K562 (cell line): ENCODE measurements at regions not wholly inside any gene's neighbourhood (a gene's known extent, or its start where the extent isn't known, plus 50 kb on each side); places are given as distances from the start of the nearest gene placed in this dataset.

Source experiments
- ATAC-seq: fragments of 200-7000 bp; cut with Tn5 transposase; 3 replicates; pipeline ENCODE4 v1.9.1; 2020; ENCODE audit warnings: moderate library complexity
- BruUV-seq: library from RNA; stranded (reverse); fragments of 400-500 nt; replicated peaks from 2 replicates; lab custom pipeline; 2021; lab: Mats Ljungman, UMichigan
- CTCF ChIA-PET: fragments of 300-600 bp; formaldehyde crosslinking; extraction: SDS; loops from one replicate; lab custom pipeline; 2021; ENCODE audit warnings: low intra/inter-chr PET ratio; lab: Yijun Ruan, JAX
- POLR2A ChIA-PET: fragments of 300-600, 350-650 bp; sonication (Branson Sonifier 250); formaldehyde crosslinking; extraction: SDS; loops from one replicate; lab custom pipeline; 2021; ENCODE audit warnings: antibody characterized with exemption, inconsistent platforms; lab: Yijun Ruan, JAX
- DNase-seq, 4 experiments: peaks; one replicate each; pipeline versions ENCODE4 v3.0.0 to v3.0.0-alpha.2; 2011 to 2018; ENCODE audit warnings: low spot score in 3 of 4, mixed read lengths in 3 of 4; ENCODE audit errors: extremely low read depth in 1 of 4
- FAIRE-seq: peaks from 2 replicates; lab custom pipeline; 2011; peaks lifted over from hg19 to GRCh38; lab: Jason Lieb, UNC
- H2AFZ ChIP-seq: 2 replicates; pipeline ENCODE4 v1.6.0; 2011; ENCODE audit warnings: low read depth, low read length, control low read depth, inconsistent platforms
- H3K27ac ChIP-seq: fragments of 200-600 bp; 3 replicates; pipeline ENCODE4 v1.8.0; 2011; ENCODE audit warnings: low read depth, mild to moderate bottlenecking, control low read depth, inconsistent platforms, low read length, moderate library complexity, mixed read lengths; ENCODE audit errors: extremely low read depth
- H3K27me3 ChIP-seq, 2 experiments: fragments of 300-600 bp in 1 of 2; 2 replicates in 1 of 2; 3 replicates in 1 of 2; pipeline versions ENCODE4 v1.6.0 to v1.8.0; 2011; ENCODE audit warnings: inconsistent platforms in 2 of 2, low read length in 2 of 2, mild to moderate bottlenecking in 1 of 2, mixed read lengths in 1 of 2, moderate library complexity in 1 of 2; ENCODE audit not compliant: control insufficient read depth in 2 of 2, insufficient read depth in 2 of 2
- H3K36me3 ChIP-seq: fragments of 300-600 bp; 3 replicates; pipeline ENCODE4 v1.8.0; 2011; ENCODE audit warnings: mild to moderate bottlenecking, low read length, inconsistent platforms; ENCODE audit not compliant: control insufficient read depth, insufficient read depth
- H3K4me1 ChIP-seq, 2 experiments: fragments of 200-600 bp in 1 of 2; replicated peaks in 1 of 2; 2 replicates in 1 of 2; 3 replicates in 1 of 2; pipeline versions ENCODE4 v1.5.1 to v1.8.0; 2011; ENCODE audit warnings: inconsistent platforms in 2 of 2, low read length in 2 of 2, mild to moderate bottlenecking in 1 of 2, mixed read lengths in 1 of 2, moderate library complexity in 1 of 2; ENCODE audit not compliant: control insufficient read depth in 2 of 2, insufficient read depth in 2 of 2
- H3K4me2 ChIP-seq: 2 replicates; pipeline ENCODE4 v1.6.1; 2011; ENCODE audit warnings: low read length, control low read depth, inconsistent platforms, mixed read lengths; ENCODE audit not compliant: insufficient read depth
- H3K4me3 ChIP-seq: fragments of 200-600 bp; sonication (generic), shearing (Covaris generic); 2 replicates; pipeline ENCODE4 v1.5.1; 2016; ENCODE audit warnings: control low read depth, inconsistent platforms
- H3K79me2 ChIP-seq: fragments of 200-600 bp; 3 replicates; pipeline ENCODE4 v1.8.0; 2011; ENCODE audit warnings: low read length, inconsistent platforms; ENCODE audit not compliant: control insufficient read depth, insufficient read depth
- H3K9ac ChIP-seq, 2 experiments: 2 replicates each; pipeline versions ENCODE4 v1.6.0 to v1.6.1; 2011; ENCODE audit warnings: low read depth in 2 of 2, low read length in 2 of 2, control low read depth in 1 of 2, inconsistent platforms in 1 of 2, mild to moderate bottlenecking in 1 of 2, mixed read lengths in 1 of 2; ENCODE audit not compliant: insufficient read depth in 1 of 2
- H3K9me1 ChIP-seq: one replicate; pipeline ENCODE4 v1.6.0; 2011; ENCODE audit warnings: inconsistent platforms, mild to moderate bottlenecking, low read length, moderate library complexity; ENCODE audit not compliant: control insufficient read depth, insufficient read depth
- H3K9me3 ChIP-seq: replicated peaks from 2 replicates; pipeline ENCODE4 v1.5.1; 2011; ENCODE audit warnings: low read depth, low read length, inconsistent platforms; ENCODE audit not compliant: control insufficient read depth, insufficient read depth
- H4K20me1 ChIP-seq: replicated peaks from 2 replicates; pipeline ENCODE4 v1.6.1; 2011; ENCODE audit warnings: low read length, inconsistent platforms, mixed read lengths; ENCODE audit not compliant: control insufficient read depth, insufficient read depth
- BRCA1 ChIP-seq, 2 experiments: fragments of 450-650 bp in 1 of 2; sonication (generic) in 1 of 2; formaldehyde crosslinking in 1 of 2; IDR thresholded peaks; 2 replicates each; pipeline versions ENCODE4 v1.5.0 to v1.6.1; 2017 to 2020; ENCODE audit warnings: mild to moderate bottlenecking in 1 of 2, missing genetic modification reagents in 1 of 2
- CAMTA2 ChIP-seq: fragments of 250-450 bp; sonication (Bioruptor Pico); conservative IDR thresholded peaks from 2 replicates; pipeline ENCODE4 v1.5.1; 2022
- CCNT2 ChIP-seq: IDR thresholded peaks from 2 replicates; pipeline ENCODE4 v1.6.1; 2011; ENCODE audit warnings: borderline replicate concordance, low read depth, mild to moderate bottlenecking, moderate library complexity, mixed read lengths, low read length; ENCODE audit not compliant: insufficient read length; ENCODE audit errors: extremely low read depth
- ESRRA ChIP-seq: fragments of 450-650 bp; IDR thresholded peaks from 2 replicates; pipeline ENCODE4 v1.6.1; 2014; ENCODE audit warnings: low read depth, mild to moderate bottlenecking, moderate library complexity, borderline replicate concordance
- FUS ChIP-seq: fragments of 200-400 bp; formaldehyde crosslinking; optimal IDR thresholded peaks from 2 replicates; pipeline ENCODE3; 2017; ENCODE audit warnings: low read depth, low read length
- HDAC3 ChIP-seq: fragments of 450-650 bp; IDR thresholded peaks from 2 replicates; pipeline ENCODE4 v1.6.1; 2018; ENCODE audit warnings: borderline replicate concordance, mild to moderate bottlenecking, moderate library complexity; ENCODE audit not compliant: partially characterized antibody
- ILK ChIP-seq: fragments of 450-650 bp; IDR thresholded peaks from 2 replicates; pipeline ENCODE4 v1.6.1; 2016; ENCODE audit warnings: missing genetic modification characterization, low read depth, mild to moderate bottlenecking, missing compliant biosample characterization, moderate library complexity, borderline replicate concordance
- MAFF ChIP-seq: IDR thresholded peaks from 2 replicates; pipeline ENCODE4 v1.6.1; 2012; ENCODE audit warnings: low read length, improper control_type of control experiment
- POLR2AphosphoS2 ChIP-seq: IDR thresholded peaks from 2 replicates; pipeline ENCODE4 v1.6.1; 2012; ENCODE audit warnings: low read length, improper control_type of control experiment
- RBM17 ChIP-seq: fragments of 200-400 bp; formaldehyde crosslinking; IDR thresholded peaks from 2 replicates; pipeline ENCODE4 v1.6.1; 2017; ENCODE audit warnings: low read depth, mild to moderate bottlenecking, low read length, borderline replicate concordance
- SREBF2 ChIP-seq: sonication (generic); formaldehyde crosslinking; IDR thresholded peaks from 2 replicates; pipeline ENCODE4 v1.4.0; 2020; ENCODE audit warnings: mild to moderate bottlenecking, missing genetic modification reagents
- TRIM28 ChIP-seq: fragments of 450-650 bp; IDR thresholded peaks from 2 replicates; pipeline ENCODE4 v1.6.1; 2017
- XRCC4 ChIP-seq: IDR thresholded peaks from one replicate; pipeline ENCODE4 v1.6.1; 2011; ENCODE audit not compliant: insufficient read depth, insufficient read length; ENCODE audit errors: extremely low read depth
- ZBTB34 ChIP-seq: fragments of 250-450 bp; sonication (Bioruptor Pico); IDR thresholded peaks from 2 replicates; pipeline ENCODE4 v1.8.0; 2021; ENCODE audit warnings: mild to moderate bottlenecking, moderate library complexity
- ZNF3 ChIP-seq: fragments of 250-450 bp; sonication (Bioruptor Pico); IDR thresholded peaks from 2 replicates; pipeline ENCODE4 v1.5.0; 2021; ENCODE audit warnings: mild to moderate bottlenecking, moderate library complexity
- ZNF316 ChIP-seq: fragments of 450-650 bp; IDR thresholded peaks from 2 replicates; pipeline ENCODE4 v1.6.1; 2016
- ZNF445 ChIP-seq: fragments of 250-450 bp; sonication (Bioruptor Pico); IDR thresholded peaks from 2 replicates; pipeline ENCODE4 v1.4.0; 2020; ENCODE audit warnings: low read depth, mild to moderate bottlenecking, moderate library complexity
- ZNF699 ChIP-seq: fragments of 250-450 bp; sonication (Bioruptor Pico); IDR thresholded peaks from 2 replicates; pipeline ENCODE4 v1.8.0; 2021; ENCODE audit warnings: mild to moderate bottlenecking, moderate library complexity; ENCODE audit not compliant: insufficient replicate concordance
- in situ Hi-C: fragments of 300-500 bp; cut with MboI; formaldehyde crosslinking; loops from 4 replicates; pipeline ENCODE4 v1.15.0; 2018; ENCODE audit warnings: inconsistent platforms, mixed read lengths
- intact Hi-C: fragments of 100-400 bp; cut with micrococcal nuclease; formaldehyde crosslinking; loops from 2 replicates; pipeline ENCODE4 v1.14.2; 2022
- TF ChIP-seq, protein P1 (sequence below): fragments of 450-650 bp; IDR thresholded peaks from 2 replicates; pipeline ENCODE4 v1.6.1; 2014; ENCODE audit warnings: low read depth, mild to moderate bottlenecking, moderate library complexity, borderline replicate concordance
- TF ChIP-seq, protein P2 (sequence below): fragments of 450-650 bp; formaldehyde crosslinking; IDR thresholded peaks from 2 replicates; pipeline ENCODE4 v1.4.0; 2020; ENCODE audit warnings: mild to moderate bottlenecking

- TF ChIP-seq FUS (no peak), ZNF3 (CRISPR knock-in tag) (no peak), POLR2AphosphoS2 (no peak), ESRRA (no peak), SREBF2 (CRISPR knock-in tag) (no peak), ILK (tag) (no peak)
- TF ChIP-seq, protein P1, sequence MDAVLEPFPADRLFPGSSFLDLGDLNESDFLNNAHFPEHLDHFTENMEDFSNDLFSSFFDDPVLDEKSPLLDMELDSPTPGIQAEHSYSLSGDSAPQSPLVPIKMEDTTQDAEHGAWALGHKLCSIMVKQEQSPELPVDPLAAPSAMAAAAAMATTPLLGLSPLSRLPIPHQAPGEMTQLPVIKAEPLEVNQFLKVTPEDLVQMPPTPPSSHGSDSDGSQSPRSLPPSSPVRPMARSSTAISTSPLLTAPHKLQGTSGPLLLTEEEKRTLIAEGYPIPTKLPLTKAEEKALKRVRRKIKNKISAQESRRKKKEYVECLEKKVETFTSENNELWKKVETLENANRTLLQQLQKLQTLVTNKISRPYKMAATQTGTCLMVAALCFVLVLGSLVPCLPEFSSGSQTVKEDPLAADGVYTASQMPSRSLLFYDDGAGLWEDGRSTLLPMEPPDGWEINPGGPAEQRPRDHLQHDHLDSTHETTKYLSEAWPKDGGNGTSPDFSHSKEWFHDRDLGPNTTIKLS: no peak
These were observed 58.0 kb upstream of the PDC start (continued) for GRCh38 chr1:186518822-186519381.

GRCh38 chr1:186518395-186518794, 57.5 kb upstream of the PDC start:
- in situ Hi-C loops (no loop called here), intact Hi-C loops (no loop called here)
- no TSS peak for BruUV-seq
- no peaks in the 10 kb centered on the region; a peak in 1 of 5 replicates for H3K27me3 ChIP-seq
- no peak overlapping the region for H3K27ac ChIP-seq
- H2AFZ ChIP-seq: no peak overlapping the region
- no peaks in the 10 kb centered on the region for H3K9me1 ChIP-seq
- no peaks in the 10 kb centered on the region for H3K36me3 ChIP-seq
- POLR2A ChIA-PET: no interaction called here
- no peaks in the 10 kb centered on the region for H4K20me1 ChIP-seq
- CTCF ChIA-PET: no interaction called here
- FAIRE-seq: no peak
- H3K4me3 ChIP-seq: no peak overlapping the region
- TF ChIP-seq XRCC4 (no peak), ZNF699 (CRISPR knock-in tag) (no peak), MAFF (no peak), ZNF316 (no peak), BRCA1 (IDR thresholded peaks at IDR 0.05) (no peak), BRCA1 (CRISPR knock-in tag; IDR thresholded peaks at IDR 0.05) (no peak), CAMTA2 (CRISPR knock-in tag) (no peak), RBM17 (no peak), HDAC3 (no peak), TRIM28 (no peak), ZBTB34 (no peak), ZNF445 (CRISPR knock-in tag) (no peak), CCNT2 (no peak)
- TF ChIP-seq, protein P2, sequence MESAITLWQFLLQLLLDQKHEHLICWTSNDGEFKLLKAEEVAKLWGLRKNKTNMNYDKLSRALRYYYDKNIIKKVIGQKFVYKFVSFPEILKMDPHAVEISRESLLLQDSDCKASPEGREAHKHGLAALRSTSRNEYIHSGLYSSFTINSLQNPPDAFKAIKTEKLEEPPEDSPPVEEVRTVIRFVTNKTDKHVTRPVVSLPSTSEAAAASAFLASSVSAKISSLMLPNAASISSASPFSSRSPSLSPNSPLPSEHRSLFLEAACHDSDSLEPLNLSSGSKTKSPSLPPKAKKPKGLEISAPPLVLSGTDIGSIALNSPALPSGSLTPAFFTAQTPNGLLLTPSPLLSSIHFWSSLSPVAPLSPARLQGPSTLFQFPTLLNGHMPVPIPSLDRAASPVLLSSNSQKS: no peak
- ATAC-seq: no peak
- H3K9ac ChIP-seq: no peak overlapping the region
- H3K79me2 ChIP-seq: no peaks in the 10 kb centered on the region
- no peak overlapping the region for H3K4me2 ChIP-seq
- no peaks in the 10 kb centered on the region for H3K4me1 ChIP-seq
- H3K9me3 ChIP-seq: no peaks in the 10 kb centered on the region
- no peak for DNase-seq
